Transverse colon (tissue), 4 donors: ENCODE measurements at regions not wholly inside any gene's neighbourhood (a gene's known extent, or its start where the extent isn't known, plus 50 kb on each side); places are given as distances from the start of the nearest gene placed in this dataset.

ENCODE experiments used
- EP300 ChIP-seq: sonication (generic); formaldehyde crosslinking; IDR thresholded peaks from one replicate; pipeline ENCODE4 v1.6.1; 2017; ENCODE audit warnings: antibody characterized with exemption, low read depth
- POLR2A ChIP-seq: fragments of 450-650 bp; IDR thresholded peaks from one replicate; pipeline ENCODE4 v1.6.1; 2016; ENCODE audit warnings: antibody characterized with exemption, mild to moderate bottlenecking, moderate library complexity
- POLR2AphosphoS5 ChIP-seq, 3 donors: sonication (generic); formaldehyde crosslinking; IDR thresholded peaks; one replicate each; pipeline ENCODE4 v1.6.1; 2016; ENCODE audit warnings: antibody characterized with exemption in 3 of 3
- TF ChIP-seq, protein P1 (sequence below), 5 experiments: fragments of 200-600 bp in 3 of 5; fragments of 450-650 bp in 2 of 5; sonication (generic) in 3 of 5; IDR thresholded peaks; 1 replicate in 2 of 5; 2 replicates in 3 of 5; pipeline ENCODE4 v1.5.1; 2016 to 2017; ENCODE audit warnings: antibody characterized with exemption in 5 of 5, inconsistent platforms in 3 of 5, mild to moderate bottlenecking in 2 of 5, moderate library complexity in 1 of 5

DNA sequence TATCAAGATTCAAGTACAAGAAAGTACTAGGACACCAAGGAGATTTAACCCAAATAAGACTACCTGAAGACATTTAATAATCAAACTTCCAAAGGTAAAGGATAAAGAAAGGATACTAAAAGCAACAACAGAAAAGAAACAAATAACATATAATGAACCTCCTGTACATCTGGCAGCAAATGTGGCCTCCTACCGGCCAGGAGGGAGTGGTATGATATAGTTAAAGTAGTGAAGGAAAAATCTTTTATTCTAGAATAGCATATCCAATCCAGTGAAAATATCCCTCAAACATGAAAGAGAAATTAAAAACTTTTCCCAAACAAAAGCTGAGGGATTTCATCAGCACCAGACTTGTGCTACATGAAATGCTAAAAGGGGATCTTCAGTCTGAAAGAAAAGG is 104.7 kb upstream of the GUCY1A2 start:
- TF ChIP-seq POLR2A: no peak
- TF ChIP-seq POLR2AphosphoS5 (IDR thresholded peaks at IDR 0.05): no peak
- TF ChIP-seq, protein P1, sequence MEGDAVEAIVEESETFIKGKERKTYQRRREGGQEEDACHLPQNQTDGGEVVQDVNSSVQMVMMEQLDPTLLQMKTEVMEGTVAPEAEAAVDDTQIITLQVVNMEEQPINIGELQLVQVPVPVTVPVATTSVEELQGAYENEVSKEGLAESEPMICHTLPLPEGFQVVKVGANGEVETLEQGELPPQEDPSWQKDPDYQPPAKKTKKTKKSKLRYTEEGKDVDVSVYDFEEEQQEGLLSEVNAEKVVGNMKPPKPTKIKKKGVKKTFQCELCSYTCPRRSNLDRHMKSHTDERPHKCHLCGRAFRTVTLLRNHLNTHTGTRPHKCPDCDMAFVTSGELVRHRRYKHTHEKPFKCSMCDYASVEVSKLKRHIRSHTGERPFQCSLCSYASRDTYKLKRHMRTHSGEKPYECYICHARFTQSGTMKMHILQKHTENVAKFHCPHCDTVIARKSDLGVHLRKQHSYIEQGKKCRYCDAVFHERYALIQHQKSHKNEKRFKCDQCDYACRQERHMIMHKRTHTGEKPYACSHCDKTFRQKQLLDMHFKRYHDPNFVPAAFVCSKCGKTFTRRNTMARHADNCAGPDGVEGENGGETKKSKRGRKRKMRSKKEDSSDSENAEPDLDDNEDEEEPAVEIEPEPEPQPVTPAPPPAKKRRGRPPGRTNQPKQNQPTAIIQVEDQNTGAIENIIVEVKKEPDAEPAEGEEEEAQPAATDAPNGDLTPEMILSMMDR (IDR thresholded peaks at IDR 0.05): no peak
- TF ChIP-seq EP300: no peak
